H1 (cell line): ENCODE measurements at regions not wholly inside any gene's neighbourhood (a gene's known extent, or its start where the extent isn't known, plus 50 kb on each side); places are given as distances from the start of the nearest gene placed in this dataset.

Experiments used
- CTCF ChIA-PET: fragments of 300-600 bp; sonication (Branson Sonifier 250); formaldehyde crosslinking; loops from one replicate; lab custom pipeline; 2021; ENCODE audit not compliant: partially characterized antibody; lab: Charles Lee
- POLR2A ChIA-PET: fragments of 300-600 bp; sonication (Branson Sonifier 250); formaldehyde crosslinking; loops from one replicate; lab custom pipeline; 2021; ENCODE audit warnings: inconsistent platforms; ENCODE audit not compliant: partially characterized antibody; lab: Charles Lee
- DNase-seq, 2 experiments: peaks; one replicate each; pipeline versions ENCODE4 v3.0.0 to v3.0.0-alpha.2; 2010 to 2022; ENCODE audit warnings: low spot score in 2 of 2, low read depth in 1 of 2, mixed read lengths in 1 of 2
- FAIRE-seq: peaks from 2 replicates; lab custom pipeline; 2011; peaks lifted over from hg19 to GRCh38; lab: Jason Lieb, UNC
- H2AFZ ChIP-seq: 2 replicates; pipeline ENCODE4 v1.8.1; 2012; ENCODE audit warnings: low read length, inconsistent platforms
- H2AK5ac ChIP-seq: 2 replicates; pipeline ENCODE4 v1.6.1; 2013; ENCODE audit warnings: low read depth, low read length
- H2BK120ac ChIP-seq: replicated peaks from 2 replicates; pipeline ENCODE3; 2013; ENCODE audit warnings: low read depth, low read length, inconsistent platforms
- H2BK12ac ChIP-seq: 2 replicates; pipeline ENCODE4 v1.6.1; 2013; ENCODE audit warnings: low read depth, low read length
- H2BK15ac ChIP-seq: 2 replicates; pipeline ENCODE4 v1.6.1; 2013; ENCODE audit warnings: low read length
- H2BK20ac ChIP-seq: 2 replicates; pipeline ENCODE4 v1.6.1; 2013; ENCODE audit warnings: low read length
- H2BK5ac ChIP-seq: 2 replicates; pipeline ENCODE4 v1.6.1; 2013; ENCODE audit warnings: low read depth, low read length
- H3K14ac ChIP-seq: 2 replicates; pipeline ENCODE4 v1.6.1; 2013; ENCODE audit warnings: inconsistent platforms; ENCODE audit not compliant: insufficient read length
- H3K18ac ChIP-seq: 2 replicates; pipeline ENCODE4 v1.6.1; 2013; ENCODE audit warnings: low read length; ENCODE audit errors: extremely low read depth
- H3K23ac ChIP-seq: 2 replicates; pipeline ENCODE4 v1.6.1; 2013; ENCODE audit warnings: inconsistent platforms; ENCODE audit not compliant: insufficient read length
- H3K23me2 ChIP-seq: 2 replicates; pipeline ENCODE4 v1.6.1; 2013; ENCODE audit warnings: low read depth, low read length
- H3K27ac ChIP-seq: 2 replicates; pipeline ENCODE4 v1.6.1; 2011; ENCODE audit warnings: low read depth, low read length, inconsistent platforms
- H3K27me3 ChIP-seq, 4 experiments: replicated peaks in 1 of 4; 1 replicate in 1 of 4; 2 replicates in 3 of 4; pipeline versions ENCODE4 v1.6.1 to v1.8.1; 2011 to 2013; ENCODE audit warnings: low read length in 3 of 4, mild to moderate bottlenecking in 3 of 4, inconsistent platforms in 2 of 4, mixed read lengths in 2 of 4, moderate library complexity in 1 of 4; ENCODE audit not compliant: control insufficient read depth in 3 of 4, insufficient read depth in 3 of 4; ENCODE audit errors: extremely low read depth in 1 of 4
- H3K36me3 ChIP-seq, 4 experiments: 2 replicates each; pipeline versions ENCODE4 v1.6.1 to v1.8.1; 2011 to 2013; ENCODE audit warnings: mild to moderate bottlenecking in 4 of 4, low read length in 3 of 4, moderate library complexity in 2 of 4, control low read depth in 1 of 4, inconsistent platforms in 1 of 4; ENCODE audit not compliant: insufficient read depth in 4 of 4, control insufficient read depth in 2 of 4
- H3K4ac ChIP-seq: replicated peaks from 2 replicates; pipeline ENCODE3; 2013; ENCODE audit warnings: low read length, low read depth, mixed read lengths, inconsistent platforms; ENCODE audit not compliant: insufficient read length
- H3K4me1 ChIP-seq, 4 experiments: replicated peaks in 1 of 4; 1 replicate in 1 of 4; 2 replicates in 3 of 4; pipeline versions ENCODE4 v1.6.1 to v1.8.1; 2011 to 2013; ENCODE audit warnings: low read length in 3 of 4, inconsistent platforms in 2 of 4, mixed read lengths in 1 of 4; ENCODE audit not compliant: insufficient read depth in 4 of 4, control insufficient read depth in 3 of 4
- H3K4me2 ChIP-seq, 2 experiments: 2 replicates each; pipeline versions ENCODE4 v1.6.1 to v1.8.1; 2011 to 2013; ENCODE audit warnings: low read depth in 2 of 2, low read length in 2 of 2, control low read depth in 1 of 2, inconsistent platforms in 1 of 2, mild to moderate bottlenecking in 1 of 2; ENCODE audit not compliant: insufficient read depth in 1 of 2
- H3K4me3 ChIP-seq, 4 experiments: fragments of 200-600, 300-600 bp in 1 of 4; sonication (generic), shearing (Covaris generic), sonication (Bioruptor Twin) in 1 of 4; 2 replicates each; pipeline versions ENCODE4 v1.5.1 to v1.8.1; 2011 to 2016; ENCODE audit warnings: low read length in 4 of 4, low read depth in 3 of 4, control low read depth in 2 of 4, inconsistent platforms in 2 of 4, mild to moderate bottlenecking in 2 of 4, mixed read lengths in 1 of 4, moderate library complexity in 1 of 4; ENCODE audit not compliant: insufficient read depth in 2 of 4; ENCODE audit errors: extremely low read depth in 1 of 4
- H3K56ac ChIP-seq: replicated peaks from 2 replicates; pipeline ENCODE3; 2013; ENCODE audit warnings: low read depth, mild to moderate bottlenecking, mixed read lengths, low read length, inconsistent platforms; ENCODE audit not compliant: insufficient read length
- H3K79me1 ChIP-seq: 2 replicates; pipeline ENCODE4 v1.6.1; 2013; ENCODE audit warnings: low read depth, low read length, control low read depth
- H3K79me2 ChIP-seq, 2 experiments: 2 replicates each; pipeline versions ENCODE4 v1.6.1 to v1.8.1; 2012 to 2013; ENCODE audit warnings: low read length in 2 of 2, mild to moderate bottlenecking in 2 of 2, inconsistent platforms in 1 of 2; ENCODE audit not compliant: insufficient read depth in 2 of 2, control insufficient read depth in 1 of 2
- H3K9ac ChIP-seq, 4 experiments: replicated peaks in 1 of 4; 1 replicate in 1 of 4; 2 replicates in 3 of 4; pipeline versions ENCODE4 v1.6.1 to v1.8.1; 2011 to 2013; ENCODE audit warnings: low read depth in 3 of 4, low read length in 3 of 4, control low read depth in 2 of 4, mild to moderate bottlenecking in 2 of 4, moderate library complexity in 2 of 4, inconsistent platforms in 1 of 4; ENCODE audit errors: extremely low read depth in 1 of 4
- H3K9me3 ChIP-seq, 2 experiments: 2 replicates each; pipeline versions ENCODE4 v1.6.1 to v1.8.1; 2012 to 2013; ENCODE audit warnings: mild to moderate bottlenecking in 2 of 2, moderate library complexity in 2 of 2, control low read depth in 1 of 2, inconsistent platforms in 1 of 2, low read depth in 1 of 2, low read length in 1 of 2, mixed read lengths in 1 of 2; ENCODE audit not compliant: insufficient read depth in 2 of 2
- H4K20me1 ChIP-seq, 2 experiments: replicated peaks in 1 of 2; 2 replicates each; pipeline versions ENCODE3 to v1.8.1; 2011 to 2013; ENCODE audit warnings: inconsistent platforms in 2 of 2, low read length in 2 of 2, mild to moderate bottlenecking in 1 of 2; ENCODE audit not compliant: insufficient read depth in 2 of 2, control insufficient read depth in 1 of 2
- H4K5ac ChIP-seq: 2 replicates; pipeline ENCODE4 v1.6.1; 2013; ENCODE audit warnings: low read length, low read depth, mixed read lengths, inconsistent platforms; ENCODE audit not compliant: insufficient read length
- H4K8ac ChIP-seq: 2 replicates; pipeline ENCODE4 v1.8.0; 2013; ENCODE audit warnings: mild to moderate bottlenecking, moderate library complexity, low read length, inconsistent platforms; ENCODE audit not compliant: insufficient read depth; ENCODE audit errors: extremely low read depth
- H4K91ac ChIP-seq: replicated peaks from 2 replicates; pipeline ENCODE3; 2013; ENCODE audit warnings: low read length, mixed read lengths, inconsistent platforms; ENCODE audit not compliant: insufficient read length
- CBX5 ChIP-seq: fragments of 300-800, 300-1000 bp; sonication (generic); IDR thresholded peaks from 2 replicates; pipeline ENCODE4 v1.7.1; 2016; ENCODE audit warnings: antibody characterized with exemption, low read length, low read depth
- CBX8 ChIP-seq: fragments of 300-800, 300-1000 bp; sonication (generic); IDR thresholded peaks from 2 replicates; pipeline ENCODE4 v1.7.1; 2016; ENCODE audit warnings: low read depth, low read length, borderline replicate concordance
- HDAC2 ChIP-seq, 2 experiments: fragments of 300-600 bp in 1 of 2; sonication (generic) in 1 of 2; IDR thresholded peaks; 2 replicates each; pipeline ENCODE4 v1.6.1; 2011 to 2012; ENCODE audit warnings: low read depth in 2 of 2, low read length in 2 of 2, mild to moderate bottlenecking in 2 of 2, moderate library complexity in 2 of 2, borderline replicate concordance in 1 of 2, inconsistent platforms in 1 of 2
- SAP30 ChIP-seq: fragments of 300-600 bp; sonication (generic); IDR thresholded peaks from 2 replicates; pipeline ENCODE4 v1.7.1; 2012; ENCODE audit warnings: low read length, moderate library complexity, mild to moderate bottlenecking, inconsistent platforms; ENCODE audit not compliant: insufficient read depth, insufficient replicate concordance
- SP2 ChIP-seq: IDR thresholded peaks from 2 replicates; pipeline ENCODE4 v1.6.1; 2012; ENCODE audit warnings: mild to moderate bottlenecking, low read length, inconsistent platforms
- TEAD4 ChIP-seq: IDR thresholded peaks from 2 replicates; pipeline ENCODE4 v1.6.1; 2012; ENCODE audit warnings: low read depth, low read length, inconsistent platforms, mixed read lengths
- WGBS, 2 experiments: shearing (Covaris generic) in 1 of 2; methylation state at CpG; one replicate each; pipeline versions ENCODE4 v1.1.6 to v1.1.7; 2013 to 2015; ENCODE audit warnings: low lambda C conversion rate in 2 of 2, mixed read lengths in 2 of 2, inconsistent platforms in 1 of 2, low coverage in 1 of 2, missing lambda C conversion rate in 1 of 2; ENCODE audit not compliant: insufficient replicate concordance in 2 of 2, insufficient coverage in 1 of 2, insufficient read length in 1 of 2; ENCODE audit errors: extremely low coverage in 1 of 2, missing lambda C conversion rate in 1 of 2; 5-methylcytosine and 5-hydroxymethylcytosine counted together

DNA sequence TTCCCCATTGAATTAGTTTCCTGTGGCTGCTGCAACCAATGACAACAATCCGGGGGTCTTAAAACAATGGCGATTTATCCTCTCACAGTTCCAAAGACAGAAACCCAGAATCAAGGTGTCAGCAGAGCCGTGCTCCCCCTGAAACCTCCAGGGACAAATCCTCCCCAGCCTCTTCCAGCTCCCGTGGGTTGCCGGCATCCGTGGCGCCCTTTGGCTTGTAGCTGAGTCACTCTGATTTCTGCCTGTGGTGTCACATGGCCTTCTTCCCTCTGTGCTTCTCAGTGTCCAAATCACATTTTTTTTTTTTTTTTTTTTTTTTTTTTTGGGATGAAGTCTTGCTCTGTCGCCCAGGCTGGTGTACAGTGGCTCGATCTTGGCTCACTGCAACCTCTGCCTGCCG is 64.5 kb upstream of the STX18 start:
- ChIA-PET CTCF (interaction anchor here (0.7 to 2.1 kb wide), 6 partner anchors 12 to 261 kb away, joined by 3 to 4 read pairs (median 3); no protein-coding TSS in a partner anchor), POLR2A (interaction anchor here (0.7 kb wide), 1 partner anchor 9 kb away, joined by 3 read pairs; no protein-coding TSS in a partner anchor)
- no peak for FAIRE-seq
- Histone ChIP-seq H3K4me2 (no peak overlapping the region), H2BK5ac (no peak overlapping the region), H2BK15ac (no peak overlapping the region), H3K23ac (no peak overlapping the region), H3K9me3 (no peaks in the 10 kb centered on the region), H3K79me1 (no peaks in the 10 kb centered on the region; the same call in 1 of the 2 replicates), H2AFZ (no peak overlapping the region), H3K18ac (no peak overlapping the region), H4K5ac (no peak overlapping the region), H2BK120ac (no peak overlapping the region), H3K56ac (no peak overlapping the region), H3K9ac (no peak overlapping the region), H4K20me1 (peaks cover 4 to 15% of the 10 kb centered on the region in 2 experiments), H2AK5ac (no peak overlapping the region), H3K36me3 (no peaks in the 10 kb centered on the region), H2BK20ac (no peak overlapping the region), H4K91ac (no peak overlapping the region), H4K8ac (no peak overlapping the region), H3K27me3 (peaks cover 0 to 12% (median 5%) of the 10 kb centered on the region in 4 experiments; a peak in 5 of 7 replicates), H3K79me2 (no peaks in the 10 kb centered on the region), H3K14ac (no peak overlapping the region), H3K4me1 (peaks cover 5 to 16% (median 7%) of the 10 kb centered on the region in 4 experiments), H3K4ac (no peak overlapping the region), H2BK12ac (no peak overlapping the region), H3K23me2 (no peaks in the 10 kb centered on the region), H3K4me3 (no peak overlapping the region), H3K27ac (no peak overlapping the region)
- TF ChIP-seq CBX5 = no peak
- TF ChIP-seq TEAD4 = no peak
- no peak for TF ChIP-seq CBX8
- no peak for TF ChIP-seq SP2
- no peak for TF ChIP-seq SAP30
- no peak for TF ChIP-seq HDAC2 (IDR thresholded peaks at IDR 0.05; ENCODE audit: borderline replicate concordance in 1 of 2, low read depth in 2 of 2, low read length in 2 of 2)
- 96% methylated on average over 10 of the region's 10 CpGs; no CpG with 5 or more reads in 1 of the 2 experiments for WGBS, 2 experiments
- no peak for DNase-seq
